ENCODE measurements at regions not wholly inside any gene's neighbourhood (a gene's known extent, or its start where the extent isn't known, plus 50 kb on each side); places are given as distances from the start of the nearest gene placed in this dataset.

DNA sequence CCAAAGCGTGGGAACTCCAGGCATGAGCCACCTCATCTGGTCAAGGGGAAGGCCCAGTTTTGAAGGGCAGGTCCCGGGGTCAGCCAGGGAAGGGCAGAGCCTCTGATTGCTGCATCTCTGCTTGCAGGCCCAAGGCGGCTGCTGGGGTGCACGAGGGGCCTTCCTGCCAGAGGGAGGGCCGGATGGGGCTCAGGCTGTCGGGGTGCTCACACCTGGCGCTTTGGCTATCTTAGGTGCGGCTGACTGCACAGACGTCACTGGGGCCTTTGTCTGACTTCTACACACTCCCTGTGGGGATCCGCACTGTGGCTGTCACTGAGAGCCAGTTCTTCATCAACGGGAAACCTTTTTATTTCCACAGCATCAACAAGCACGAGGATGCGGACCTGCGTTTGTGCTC, 68.7 kb downstream of the ZNF727 start:
- TF ChIP-seq, protein P1, sequence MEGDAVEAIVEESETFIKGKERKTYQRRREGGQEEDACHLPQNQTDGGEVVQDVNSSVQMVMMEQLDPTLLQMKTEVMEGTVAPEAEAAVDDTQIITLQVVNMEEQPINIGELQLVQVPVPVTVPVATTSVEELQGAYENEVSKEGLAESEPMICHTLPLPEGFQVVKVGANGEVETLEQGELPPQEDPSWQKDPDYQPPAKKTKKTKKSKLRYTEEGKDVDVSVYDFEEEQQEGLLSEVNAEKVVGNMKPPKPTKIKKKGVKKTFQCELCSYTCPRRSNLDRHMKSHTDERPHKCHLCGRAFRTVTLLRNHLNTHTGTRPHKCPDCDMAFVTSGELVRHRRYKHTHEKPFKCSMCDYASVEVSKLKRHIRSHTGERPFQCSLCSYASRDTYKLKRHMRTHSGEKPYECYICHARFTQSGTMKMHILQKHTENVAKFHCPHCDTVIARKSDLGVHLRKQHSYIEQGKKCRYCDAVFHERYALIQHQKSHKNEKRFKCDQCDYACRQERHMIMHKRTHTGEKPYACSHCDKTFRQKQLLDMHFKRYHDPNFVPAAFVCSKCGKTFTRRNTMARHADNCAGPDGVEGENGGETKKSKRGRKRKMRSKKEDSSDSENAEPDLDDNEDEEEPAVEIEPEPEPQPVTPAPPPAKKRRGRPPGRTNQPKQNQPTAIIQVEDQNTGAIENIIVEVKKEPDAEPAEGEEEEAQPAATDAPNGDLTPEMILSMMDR (IDR thresholded peaks at IDR 0.05; ENCODE audit: low read depth, low read length, missing input control): no peak
- TF ChIP-seq GABPA (IDR thresholded peaks at IDR 0.05 in 1 of 2, conservative IDR thresholded peaks at IDR 0.05 in 1 of 2): no peak
- TF ChIP-seq MAX (IDR thresholded peaks at IDR 0.05): no peak
- TF ChIP-seq TAF1 (conservative IDR thresholded peaks at IDR 0.05): no peak
- no peak for TF ChIP-seq FOXA1 (IDR thresholded peaks at IDR 0.05)
- no peak for TF ChIP-seq RAD21 (IDR thresholded peaks at IDR 0.05)
- no peak for TF ChIP-seq SP1 (IDR thresholded peaks at IDR 0.05)
- TF ChIP-seq, protein P2, sequence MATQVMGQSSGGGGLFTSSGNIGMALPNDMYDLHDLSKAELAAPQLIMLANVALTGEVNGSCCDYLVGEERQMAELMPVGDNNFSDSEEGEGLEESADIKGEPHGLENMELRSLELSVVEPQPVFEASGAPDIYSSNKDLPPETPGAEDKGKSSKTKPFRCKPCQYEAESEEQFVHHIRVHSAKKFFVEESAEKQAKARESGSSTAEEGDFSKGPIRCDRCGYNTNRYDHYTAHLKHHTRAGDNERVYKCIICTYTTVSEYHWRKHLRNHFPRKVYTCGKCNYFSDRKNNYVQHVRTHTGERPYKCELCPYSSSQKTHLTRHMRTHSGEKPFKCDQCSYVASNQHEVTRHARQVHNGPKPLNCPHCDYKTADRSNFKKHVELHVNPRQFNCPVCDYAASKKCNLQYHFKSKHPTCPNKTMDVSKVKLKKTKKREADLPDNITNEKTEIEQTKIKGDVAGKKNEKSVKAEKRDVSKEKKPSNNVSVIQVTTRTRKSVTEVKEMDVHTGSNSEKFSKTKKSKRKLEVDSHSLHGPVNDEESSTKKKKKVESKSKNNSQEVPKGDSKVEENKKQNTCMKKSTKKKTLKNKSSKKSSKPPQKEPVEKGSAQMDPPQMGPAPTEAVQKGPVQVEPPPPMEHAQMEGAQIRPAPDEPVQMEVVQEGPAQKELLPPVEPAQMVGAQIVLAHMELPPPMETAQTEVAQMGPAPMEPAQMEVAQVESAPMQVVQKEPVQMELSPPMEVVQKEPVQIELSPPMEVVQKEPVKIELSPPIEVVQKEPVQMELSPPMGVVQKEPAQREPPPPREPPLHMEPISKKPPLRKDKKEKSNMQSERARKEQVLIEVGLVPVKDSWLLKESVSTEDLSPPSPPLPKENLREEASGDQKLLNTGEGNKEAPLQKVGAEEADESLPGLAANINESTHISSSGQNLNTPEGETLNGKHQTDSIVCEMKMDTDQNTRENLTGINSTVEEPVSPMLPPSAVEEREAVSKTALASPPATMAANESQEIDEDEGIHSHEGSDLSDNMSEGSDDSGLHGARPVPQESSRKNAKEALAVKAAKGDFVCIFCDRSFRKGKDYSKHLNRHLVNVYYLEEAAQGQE (IDR thresholded peaks at IDR 0.05): no peak
- TF ChIP-seq JUND (IDR thresholded peaks at IDR 0.05): no peak
